Keratinocyte (primary cell): ENCODE measurements at regions not wholly inside any gene's neighbourhood (a gene's known extent, or its start where the extent isn't known, plus 50 kb on each side); places are given as distances from the start of the nearest gene placed in this dataset.

Source experiments
- CTCF ChIP-seq, 3 experiments: IDR thresholded peaks in 1 of 3; conservative IDR thresholded peaks in 1 of 3; optimal IDR thresholded peaks in 1 of 3; 2 replicates in 2 of 3; 3 replicates in 1 of 3; pipeline versions ENCODE3 to v1.5.1; 2011; ENCODE audit warnings: low read length in 3 of 3, mild to moderate bottlenecking in 3 of 3, moderate library complexity in 2 of 3, control low read depth in 1 of 3, inconsistent platforms in 1 of 3; ENCODE audit not compliant: insufficient read depth in 2 of 3; ENCODE audit errors: extremely low read depth in 1 of 3
- EZH2 ChIP-seq: IDR thresholded peaks from one replicate; pipeline ENCODE4 v1.6.1; 2012; ENCODE audit warnings: inconsistent platforms, mild to moderate bottlenecking, low read length, moderate library complexity

GRCh38 chr4:110335399-110335798 lies 137.0 kb upstream of the ELOVL6 start:
- TF ChIP-seq CTCF (optimal IDR thresholded peaks at IDR 0.05 in 1 of 3, IDR thresholded peaks at IDR 0.05 in 1 of 3, conservative IDR thresholded peaks at IDR 0.05 in 1 of 3; ENCODE audit: extremely low read depth in 1 of 3, insufficient read depth in 2 of 3, low read length in 3 of 3), result no peak
- TF ChIP-seq EZH2, result no peak
